NAMALWA (cell line): ENCODE measurements at regions not wholly inside any gene's neighbourhood (a gene's known extent, or its start where the extent isn't known, plus 50 kb on each side); places are given as distances from the start of the nearest gene placed in this dataset.
"Not testable (repeated sequence)": the region's sequence is repeated elsewhere in the genome, so short reads cannot be mapped to it uniquely, and the experiment has no call there.

Experiments
- DNase-seq: peaks from one replicate; pipeline ENCODE4 v3.0.0-alpha.2; 2015; ENCODE audit warnings: low spot score

GRCh38 chr1:103348136-103348535 is 177.4 kb upstream of the RNPC3 start:
- DNase-seq, result no peak

GRCh38 chr1:103344930-103345329 is 180.6 kb upstream of the RNPC3 start:
- no peak for DNase-seq

GRCh38 chr1:103341377-103341880 is 184.1 kb upstream of the RNPC3 start:
- no peak for DNase-seq

GRCh38 chr1:103337779-103338178 is 187.7 kb upstream of the RNPC3 start:
- DNase-seq, result no peak

GRCh38 chr1:103336408-103336807 is 189.1 kb upstream of the RNPC3 start:
- DNase-seq, result no peak

- no peak for DNase-seq
These were observed 192.4 kb upstream of the RNPC3 start for GRCh38 chr1:103333141-103333540.

GRCh38 chr1:103327054-103327719 is 198.3 kb upstream of the RNPC3 start:
- no peak for DNase-seq

GRCh38 chr1:103326595-103326994 is 198.9 kb upstream of the RNPC3 start:
- no peak for DNase-seq

- no peak for DNase-seq
These were observed 201.5 kb upstream of the COL11A1 start for GRCh38 chr1:103309786-103310185.

- DNase-seq, result no peak
These were observed 199.4 kb upstream of the COL11A1 start for GRCh38 chr1:103307751-103308150.

GRCh38 chr1:103283841-103284669 is 175.7 kb upstream of the COL11A1 start:
- no peak for DNase-seq

GRCh38 chr1:103283371-103283770 is 175.0 kb upstream of the COL11A1 start:
- DNase-seq, result no peak

- DNase-seq, result no peak
These were observed 167.4 kb upstream of the COL11A1 start for GRCh38 chr1:103275725-103276124.

- DNase-seq, result no peak
These were observed 166.6 kb upstream of the COL11A1 start for GRCh38 chr1:103274886-103275285.

GRCh38 chr1:103273106-103273505 is 164.8 kb upstream of the COL11A1 start:
- DNase-seq, result no peak

GRCh38 chr1:103271471-103271870 is 163.1 kb upstream of the COL11A1 start:
- DNase-seq, result not testable (repeated sequence)

GRCh38 chr1:103267893-103268292 is 159.6 kb upstream of the COL11A1 start:
- peak; percentile 26 for DNase-seq

GRCh38 chr1:103267266-103267665 is 158.9 kb upstream of the COL11A1 start:
- no peak for DNase-seq

GRCh38 chr1:103266036-103266435 is 157.7 kb upstream of the COL11A1 start:
- DNase-seq, result no peak

GRCh38 chr1:103265551-103265950 is 157.2 kb upstream of the COL11A1 start:
- DNase-seq, result no peak

- no peak for DNase-seq
These were observed 151.7 kb upstream of the COL11A1 start for GRCh38 chr1:103259982-103260381.

GRCh38 chr1:103256490-103256889 is 148.2 kb upstream of the COL11A1 start:
- DNase-seq, result no peak

GRCh38 chr1:103254691-103255090 is 146.4 kb upstream of the COL11A1 start:
- DNase-seq, result no peak
